ENCODE measurements at regions not wholly inside any gene's neighbourhood (a gene's known extent, or its start where the extent isn't known, plus 50 kb on each side); places are given as distances from the start of the nearest gene placed in this dataset.

GRCh38 chr3:135806317-135806716, 159.2 kb upstream of the PPP2R3A start:
- DNase-seq = no peak

- DNase-seq = no peak
Observed at GRCh38 chr3:135807879-135808278, 157.6 kb upstream of the PPP2R3A start.

GRCh38 chr3:135809021-135809634, 156.4 kb upstream of the PPP2R3A start:
- no peak for DNase-seq

DNA sequence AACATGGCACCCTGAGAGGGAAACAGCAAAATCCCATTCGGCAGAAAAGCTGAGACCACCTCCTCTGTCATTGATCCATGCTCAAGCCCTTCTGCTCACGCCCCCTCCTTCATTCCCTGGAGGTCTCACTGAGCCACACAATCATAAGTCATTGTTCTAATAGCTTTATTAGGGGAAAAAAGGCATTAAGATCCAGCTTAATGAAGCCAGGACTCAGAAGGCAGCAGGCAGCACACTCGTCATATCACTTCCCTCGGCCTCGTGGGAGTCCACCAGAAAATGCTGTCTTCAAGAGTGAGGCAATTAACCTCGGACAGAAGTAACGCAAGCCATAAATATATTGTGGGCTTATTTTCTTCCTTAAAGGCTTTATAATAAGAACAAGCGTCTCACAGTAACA, 153.9 kb upstream of the PPP2R3A start:
- DNase-seq = no peak

DNA sequence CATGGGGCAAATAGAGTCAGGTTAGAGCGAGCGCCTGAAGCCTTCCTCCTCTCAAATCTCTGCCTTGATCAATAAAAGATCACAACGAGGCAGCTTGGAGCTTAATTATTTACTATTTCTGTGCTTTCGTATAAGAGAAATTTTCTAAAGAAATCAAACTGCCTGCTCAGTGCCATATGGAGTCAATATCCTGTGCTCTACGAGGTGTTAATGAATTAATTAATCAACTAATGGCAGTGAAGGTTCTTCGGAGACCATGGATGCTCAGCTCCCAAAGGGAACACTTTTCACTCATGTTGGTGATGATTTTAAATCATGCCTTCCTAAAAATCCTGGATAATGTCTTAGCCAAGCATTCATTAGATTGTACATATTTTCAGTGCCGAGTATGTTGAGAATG, 153.5 kb upstream of the PPP2R3A start:
- no peak for DNase-seq

DNA sequence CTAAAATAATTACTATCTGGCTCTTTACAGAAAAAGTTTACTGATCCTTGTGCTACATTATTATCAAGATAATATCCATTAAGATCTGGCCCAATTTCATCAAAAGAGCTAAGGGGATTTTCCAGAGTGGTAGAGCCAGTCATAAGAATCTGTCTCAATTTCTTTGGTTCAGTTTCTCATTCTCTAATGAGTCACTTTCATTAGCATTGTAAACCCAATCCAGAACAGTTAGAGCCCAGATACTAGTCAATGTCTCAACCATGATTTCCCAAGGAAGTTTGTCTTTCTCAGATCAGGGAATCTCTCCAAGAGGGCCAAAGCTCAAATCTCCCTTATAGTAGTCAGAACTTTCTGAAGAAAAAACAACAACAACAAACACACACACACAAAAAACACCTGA, 131.1 kb upstream of the PPP2R3A start:
- DNase-seq = no peak

DNA sequence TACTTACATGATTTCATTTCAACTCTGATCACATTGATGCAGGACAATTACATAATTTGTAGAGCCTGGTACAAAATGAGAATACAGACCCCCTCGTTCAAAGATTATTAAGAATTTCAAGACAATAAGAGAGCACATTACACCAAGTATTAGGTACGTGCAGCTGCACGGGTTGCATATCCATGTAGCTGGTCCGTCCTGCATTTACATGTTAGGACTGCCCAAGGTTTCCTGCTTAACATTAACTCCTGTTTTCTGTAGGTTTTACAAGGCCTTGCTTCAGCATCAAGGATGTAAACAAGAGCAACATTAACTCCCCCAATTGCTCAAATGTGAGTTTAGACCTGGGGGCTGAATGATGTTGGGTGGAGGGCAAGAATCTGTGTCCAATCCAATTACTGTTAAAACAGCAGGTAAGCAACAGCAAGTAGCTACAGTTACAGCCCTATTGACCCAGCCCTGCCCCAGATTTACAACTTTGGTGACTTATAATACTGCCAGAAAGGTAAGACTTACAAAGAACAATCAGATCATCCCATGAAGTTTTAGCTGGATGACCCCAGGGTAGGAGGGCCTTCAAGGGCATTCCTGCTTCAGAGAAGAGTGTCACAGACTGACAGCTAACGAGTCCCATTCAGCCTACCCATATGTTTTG, 127.4 kb upstream of the PPP2R3A start:
- no peak for DNase-seq

DNA sequence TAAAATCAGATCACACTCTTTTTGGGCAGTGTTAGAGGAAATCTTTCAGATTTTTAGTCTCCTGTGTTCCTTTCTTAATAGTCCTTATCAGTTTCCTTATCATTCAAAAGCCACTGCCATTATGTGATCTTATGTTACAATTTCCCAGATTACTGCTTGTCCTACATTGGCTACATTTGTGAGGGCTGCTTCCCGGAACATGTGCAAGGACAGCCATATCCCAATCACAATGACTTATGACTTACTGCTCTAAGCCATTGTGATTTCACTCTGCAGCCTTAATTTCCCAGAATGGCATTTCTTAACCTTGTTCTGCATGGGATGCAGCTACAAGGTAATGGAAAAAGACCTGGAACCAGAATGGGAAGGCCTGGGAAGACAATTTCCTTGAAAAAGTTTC, 125.1 kb upstream of the PPP2R3A start:
- DNase-seq = no peak

GRCh38 chr3:135844386-135844785, 121.1 kb upstream of the PPP2R3A start:
- DNase-seq = no peak

DNA sequence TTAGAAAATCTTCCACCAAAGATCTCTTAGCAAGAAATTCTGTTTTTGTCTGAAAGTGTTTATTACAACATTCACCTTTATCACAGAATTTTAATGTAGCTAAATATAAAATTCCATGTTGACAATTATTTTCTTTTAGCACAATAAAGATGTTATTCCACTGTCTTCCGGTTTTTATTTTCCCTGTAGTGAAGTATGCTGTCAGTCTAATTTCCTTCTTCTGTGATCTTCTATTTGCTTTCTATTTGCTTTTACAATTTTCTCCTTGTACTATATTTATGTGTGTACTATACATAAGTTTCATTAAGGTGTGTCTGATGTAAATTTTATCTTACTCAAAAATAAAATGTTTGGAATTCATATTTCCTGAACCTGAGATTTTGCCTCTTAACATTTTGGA, 117.5 kb upstream of the PPP2R3A start:
- DNase-seq = no peak

GRCh38 chr3:135849827-135850226, 115.7 kb upstream of the PPP2R3A start:
- DNase-seq = no peak

GRCh38 chr3:135851201-135852081, 114.1 kb upstream of the PPP2R3A start:
- DNase-seq = no peak

DNA sequence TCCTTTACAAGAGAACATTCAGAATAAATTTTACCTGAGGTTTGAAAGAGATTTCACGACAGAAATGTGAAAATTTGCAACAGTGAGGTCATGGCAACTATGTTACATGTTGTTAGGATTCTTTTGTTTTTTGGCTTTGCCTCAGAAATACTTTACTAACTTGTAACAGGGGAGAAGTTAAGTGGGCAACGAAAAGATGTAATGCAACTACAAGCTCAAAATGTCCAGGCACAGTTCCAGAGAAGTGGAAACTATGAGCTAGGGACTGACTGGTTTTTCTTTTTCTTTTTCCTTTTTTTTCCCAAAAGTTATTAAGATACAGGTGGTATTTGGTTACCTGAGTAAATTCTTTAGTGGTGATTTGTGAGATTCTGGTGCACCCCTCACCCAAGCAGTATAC, 111.5 kb upstream of the PPP2R3A start:
- DNase-seq = no peak

DNA sequence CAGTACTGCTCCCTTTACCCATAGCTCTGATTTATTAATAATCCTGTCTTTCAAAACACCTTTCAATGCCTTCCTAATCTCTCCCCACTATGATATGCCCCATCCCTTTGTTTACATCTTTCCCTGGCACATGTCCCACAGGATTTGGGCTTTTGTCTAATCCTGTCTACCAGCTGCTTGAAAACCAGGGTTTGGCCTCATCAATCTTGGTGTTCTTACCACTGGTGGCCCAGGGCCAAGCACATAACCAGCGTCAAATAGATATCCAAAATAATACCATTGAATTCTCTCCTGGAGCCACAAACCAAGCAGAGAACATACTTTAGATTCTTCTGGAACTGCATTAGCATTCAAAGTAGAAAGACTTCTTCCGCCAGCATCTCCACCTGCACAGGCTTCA, 104.8 kb upstream of the PPP2R3A start:
- DNase-seq = no peak

GRCh38 chr3:135862361-135862760, 103.2 kb upstream of the PPP2R3A start:
- DNase-seq = no peak

DNA sequence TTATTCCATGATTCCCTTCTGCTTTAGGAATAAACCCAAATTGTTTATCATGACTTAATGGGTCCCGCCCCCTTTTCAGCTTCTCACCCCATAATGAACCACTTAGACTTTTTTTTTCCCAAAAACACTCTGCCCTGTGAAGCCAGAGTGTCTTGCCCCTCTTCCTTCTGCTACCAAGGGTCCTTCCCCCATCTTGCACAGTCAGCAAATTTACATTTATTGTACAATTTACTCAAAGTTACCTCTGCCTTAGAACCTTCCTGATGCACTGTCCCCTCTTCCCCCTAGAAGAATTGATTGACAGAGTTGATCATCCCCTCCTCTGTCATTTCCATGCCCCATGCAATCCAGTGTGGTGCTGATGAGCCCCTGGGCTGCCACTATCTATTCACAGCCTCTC, 101.5 kb upstream of the PPP2R3A start:
- no peak for DNase-seq

GRCh38 chr3:135865085-135865484, 100.4 kb upstream of the PPP2R3A start:
- no peak for DNase-seq

DNA sequence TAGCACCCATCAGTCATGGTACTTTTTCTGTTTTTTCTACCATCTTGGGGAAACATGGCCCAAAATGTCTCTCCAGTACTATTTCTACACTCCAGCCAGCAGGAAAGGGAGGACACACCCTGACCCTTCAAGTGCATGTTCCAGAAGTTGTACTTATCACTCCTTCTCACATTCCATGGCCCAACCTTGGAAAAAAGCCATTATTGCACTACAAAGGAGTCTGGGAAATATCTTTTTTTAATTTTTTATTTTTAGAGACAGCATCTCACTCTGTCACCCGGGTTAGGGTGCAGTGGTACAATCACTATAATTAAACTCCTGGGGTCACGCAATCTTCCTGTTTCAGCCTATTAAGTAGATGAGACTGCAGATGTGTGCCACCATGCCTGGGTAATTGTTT, 100.0 kb upstream of the PPP2R3A start:
- no peak for DNase-seq

DNA sequence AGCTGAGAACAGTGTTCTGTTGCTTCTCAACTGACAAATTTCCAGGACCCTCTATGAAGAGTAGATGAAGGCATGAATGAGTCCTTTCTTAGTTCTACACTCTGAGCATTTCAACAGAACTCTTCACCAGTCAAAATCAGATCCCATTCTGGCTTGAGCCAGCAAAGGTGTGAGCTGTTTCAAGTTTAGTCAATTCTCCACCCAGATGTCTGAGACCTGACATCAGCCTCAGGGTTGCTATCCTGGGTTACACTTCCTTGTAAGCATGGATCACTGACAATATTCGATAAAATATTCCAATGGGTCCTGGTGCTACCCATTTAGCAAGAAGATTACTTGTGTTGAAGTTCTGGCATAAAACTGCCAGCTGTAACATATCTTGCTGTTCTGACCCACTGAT, 97.6 kb upstream of the PPP2R3A start:
- no peak for DNase-seq

DNA sequence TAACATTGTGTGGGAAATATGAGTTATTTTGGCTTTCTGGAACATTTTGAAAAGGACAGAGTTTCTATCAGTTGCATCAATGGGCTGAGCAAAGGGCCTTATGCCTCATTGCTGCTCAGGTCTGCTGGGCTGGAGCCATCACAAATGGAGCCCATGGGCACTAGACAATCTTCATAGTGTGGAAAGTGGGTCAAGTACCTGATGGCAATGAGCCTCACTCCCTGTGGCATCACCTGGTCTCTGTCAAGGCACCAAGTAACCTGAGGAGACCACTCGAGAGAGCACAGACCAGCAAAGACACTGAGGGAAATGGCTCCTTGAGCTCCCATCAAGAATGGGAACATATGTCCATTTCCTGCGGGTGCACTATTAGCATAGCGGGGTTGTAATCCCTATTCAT, 96.7 kb upstream of the PPP2R3A start:
- DNase-seq = no peak

DNA sequence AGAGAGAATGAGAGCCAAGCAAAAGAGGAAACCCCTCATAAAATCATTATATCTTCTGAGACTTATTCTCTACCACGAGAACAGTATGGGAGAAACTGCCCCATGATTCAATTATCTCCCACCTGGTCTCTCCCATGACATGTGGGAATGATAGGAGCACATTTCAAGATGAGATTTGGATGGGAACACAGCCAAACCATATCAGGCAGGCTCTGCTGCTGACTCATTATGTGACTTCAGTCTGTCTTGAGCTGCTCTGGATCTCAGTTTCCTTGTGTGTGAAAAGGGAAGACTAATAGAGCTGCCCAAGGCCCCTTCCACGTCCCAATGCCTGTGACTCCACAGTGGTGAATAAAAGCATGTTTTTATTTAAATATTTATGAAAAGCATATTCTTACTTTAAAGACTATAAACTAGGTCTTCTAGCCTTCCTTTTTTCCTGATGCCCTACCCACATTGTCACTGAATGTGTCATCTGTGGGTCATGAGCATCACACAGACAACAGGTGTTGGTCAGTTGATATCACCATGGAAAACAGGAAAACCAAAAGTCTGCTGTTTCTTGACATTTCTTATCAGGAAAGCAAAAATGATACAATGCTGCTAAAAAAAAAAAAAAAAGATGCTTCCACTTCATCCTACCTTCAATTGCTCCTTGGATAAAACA, 96.0 kb upstream of the PPP2R3A start:
- DNase-seq = no peak

DNA sequence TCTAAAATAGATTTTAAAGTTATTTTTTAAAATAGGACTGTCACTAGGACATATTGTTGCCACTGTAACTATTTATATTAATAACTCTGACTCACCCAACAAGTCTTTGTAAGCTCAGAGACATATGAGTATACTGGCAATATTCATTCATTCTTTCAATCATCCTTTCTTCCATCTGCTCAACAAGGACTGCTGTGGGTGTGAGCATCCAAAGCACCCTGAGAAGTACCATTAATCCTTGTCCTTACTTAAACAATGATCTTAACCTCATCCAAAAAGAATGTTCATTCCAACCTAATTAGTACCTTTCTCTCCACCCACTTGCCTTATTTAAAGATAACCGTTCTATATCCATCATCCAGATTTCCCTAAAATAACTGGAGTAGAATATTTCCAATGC, 94.2 kb upstream of the PPP2R3A start:
- DNase-seq = no peak

DNA sequence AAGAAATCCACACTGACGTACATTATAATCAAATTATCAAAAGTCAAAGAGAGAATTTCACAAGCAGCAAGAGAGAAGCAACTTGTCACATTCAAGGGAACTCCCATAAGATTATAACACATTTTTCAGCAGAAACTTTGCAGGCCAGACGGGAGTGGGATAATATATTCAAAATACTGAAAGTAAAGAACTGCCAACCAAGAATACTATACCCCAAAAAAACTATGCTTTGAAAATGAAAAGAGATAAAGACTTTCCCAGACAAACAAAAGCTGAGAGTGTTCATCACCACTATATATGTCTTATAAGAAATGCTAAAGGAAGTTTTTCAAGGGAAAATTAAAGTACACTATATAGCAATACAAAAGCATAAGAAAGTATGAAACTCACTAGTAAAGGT, 91.5 kb upstream of the PPP2R3A start:
- DNase-seq = no peak

DNA sequence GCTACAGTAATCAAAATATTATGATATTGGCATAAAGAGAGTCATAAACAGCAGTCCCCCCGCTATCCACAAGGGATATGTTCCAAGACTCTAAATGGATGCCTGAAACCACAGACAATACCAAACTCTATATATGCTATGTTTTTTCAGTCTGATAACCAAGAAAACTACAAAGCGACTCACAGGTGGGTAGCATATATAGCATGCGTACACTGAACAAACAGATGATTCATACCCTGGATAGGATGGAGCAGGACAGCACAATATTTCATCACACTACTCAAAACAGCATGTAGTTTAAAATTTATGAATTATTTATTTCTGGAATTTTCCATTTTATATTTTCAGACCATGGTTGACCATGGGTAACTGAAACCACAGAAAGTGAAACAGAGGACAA, 87.0 kb upstream of the PPP2R3A start:
- DNase-seq = no peak
